Fibroblast of peridontal ligament (primary cell): ENCODE measurements at regions not wholly inside any gene's neighbourhood (a gene's known extent, or its start where the extent isn't known, plus 50 kb on each side); places are given as distances from the start of the nearest gene placed in this dataset.

ENCODE experiments used
- DNase-seq: peaks from one replicate; pipeline ENCODE4 v3.0.0-alpha.2; 2010; ENCODE audit errors: extremely low read depth

DNA sequence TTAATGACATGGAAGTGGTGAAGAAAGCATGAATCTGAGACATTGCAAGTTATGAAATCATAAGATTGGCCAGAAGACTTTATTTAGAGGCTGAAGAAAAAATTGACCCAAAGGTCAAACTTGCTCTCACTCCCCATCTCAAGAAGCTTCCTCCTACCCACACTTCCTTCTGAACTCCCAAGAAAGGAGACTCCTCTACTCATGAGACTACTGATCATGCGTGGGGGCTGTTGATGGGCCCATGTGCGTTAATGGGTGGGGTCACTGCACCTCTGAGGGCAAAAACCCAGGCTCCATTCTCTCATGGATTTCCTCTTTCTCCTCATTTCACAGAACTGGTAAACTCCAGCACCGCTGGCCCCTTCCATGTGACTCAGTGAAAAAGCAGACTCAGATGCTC is 470.6 kb upstream of the ARID1B start:
- no peak for DNase-seq

DNA sequence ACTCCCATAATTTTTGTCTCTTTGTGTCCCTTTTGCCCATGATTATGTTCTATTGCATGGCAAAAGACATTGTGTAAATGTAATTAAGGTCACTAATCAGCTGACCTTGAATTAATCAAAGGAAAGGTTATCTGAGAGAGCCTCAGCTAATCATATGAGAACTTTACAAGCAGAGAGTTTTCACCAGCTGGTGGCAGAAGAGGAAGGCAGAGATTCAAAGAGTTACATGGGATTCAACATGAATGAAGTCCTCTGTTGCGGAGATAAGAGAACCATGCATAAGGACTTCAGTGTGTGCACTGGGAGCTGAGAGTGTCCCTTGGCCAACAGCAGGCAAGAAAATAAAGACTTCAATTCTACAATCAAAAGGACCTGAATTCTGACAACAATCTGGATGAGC is 494.1 kb upstream of the ARID1B start:
- no peak for DNase-seq

DNA sequence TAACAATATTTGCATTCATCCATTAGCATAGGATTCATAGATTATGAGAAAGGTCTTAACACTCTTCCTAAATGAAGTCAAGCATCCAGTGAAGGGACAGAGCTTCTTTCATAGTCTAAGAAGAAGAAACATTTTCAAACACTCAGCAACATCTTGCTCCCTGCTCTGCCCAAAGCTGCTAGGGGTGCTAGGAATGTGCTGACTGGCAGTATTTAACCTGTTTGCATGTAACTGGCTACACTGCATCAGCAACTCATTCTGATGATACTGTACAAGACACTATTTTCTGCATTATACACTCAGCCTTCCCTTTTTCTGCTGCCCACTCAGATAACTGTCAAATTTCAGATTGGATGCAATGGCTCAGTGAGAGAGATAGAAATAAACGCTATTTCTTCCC is 495.1 kb upstream of the ARID1B start:
- no peak for DNase-seq

DNA sequence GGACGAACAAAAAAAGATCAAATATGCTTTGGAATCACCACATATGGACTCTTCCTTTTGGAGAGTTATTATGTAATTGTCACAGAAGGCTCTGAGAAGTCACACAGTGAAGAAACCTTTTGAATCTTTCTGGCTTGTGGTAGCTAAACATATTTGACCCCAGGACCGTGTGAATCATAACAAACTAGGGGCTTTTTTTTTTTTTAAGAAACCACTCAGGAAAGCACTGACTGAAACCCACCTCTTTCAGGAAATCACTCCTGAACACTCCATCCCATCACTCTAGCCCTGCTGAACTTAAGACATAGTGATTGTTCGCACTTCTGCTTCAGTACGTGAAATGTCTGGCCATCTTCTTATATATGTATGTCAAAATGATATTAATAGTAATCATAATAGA is 495.9 kb upstream of the ARID1B start:
- DNase-seq = no peak

DNA sequence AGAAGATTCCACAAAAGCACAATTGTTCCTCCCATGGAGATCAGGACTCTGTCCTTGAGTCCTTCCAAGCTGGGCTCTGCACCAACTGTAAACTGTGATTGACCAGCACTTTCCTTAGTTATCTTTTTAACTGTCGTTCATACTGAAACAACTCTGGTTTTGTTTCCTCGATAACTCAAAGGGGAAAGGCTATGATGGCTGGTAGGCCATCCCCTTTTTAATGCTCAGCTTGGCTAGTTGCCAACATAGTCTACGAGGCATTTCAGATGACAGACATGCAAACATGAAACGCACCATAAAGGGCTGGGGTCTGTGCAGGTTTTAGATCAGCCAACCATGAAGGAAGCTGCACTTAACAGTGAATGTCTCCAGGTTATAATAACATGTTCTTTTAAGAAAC is 497.1 kb upstream of the ARID1B start:
- DNase-seq = no peak

DNA sequence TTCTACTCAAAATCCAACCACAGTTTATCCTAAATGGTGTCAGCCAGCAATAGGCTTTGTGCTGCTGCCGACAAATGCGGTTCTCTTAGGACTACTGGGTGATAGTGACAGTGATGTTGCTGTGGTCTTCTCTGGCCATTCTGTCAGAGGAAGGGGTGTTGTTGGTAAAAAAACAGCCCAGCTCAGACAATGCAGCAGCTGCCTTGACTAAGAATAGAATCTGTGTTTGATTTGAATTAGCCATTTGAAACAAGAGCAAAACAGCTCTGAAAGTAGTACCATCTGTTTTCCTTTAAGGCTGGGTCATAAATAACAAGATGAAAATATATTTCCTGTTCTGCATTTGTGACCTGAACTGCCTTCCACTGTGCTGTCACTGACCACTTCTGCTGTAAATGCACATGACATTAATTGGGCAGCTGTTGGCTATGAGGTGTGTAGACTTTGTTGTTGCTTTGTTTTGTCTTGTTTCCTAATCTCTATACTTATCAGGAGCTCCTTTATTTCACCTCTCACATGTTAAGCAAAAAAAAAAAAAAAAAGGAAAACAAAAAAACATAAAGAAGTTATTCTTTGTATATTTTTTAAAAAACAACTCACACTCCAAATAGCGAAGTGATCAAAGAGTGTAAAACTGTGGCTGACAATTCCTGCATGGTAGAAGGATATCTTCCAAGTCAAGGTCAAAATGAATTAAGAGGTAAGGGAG is 497.8 kb upstream of the ARID1B start:
- no peak for DNase-seq

DNA sequence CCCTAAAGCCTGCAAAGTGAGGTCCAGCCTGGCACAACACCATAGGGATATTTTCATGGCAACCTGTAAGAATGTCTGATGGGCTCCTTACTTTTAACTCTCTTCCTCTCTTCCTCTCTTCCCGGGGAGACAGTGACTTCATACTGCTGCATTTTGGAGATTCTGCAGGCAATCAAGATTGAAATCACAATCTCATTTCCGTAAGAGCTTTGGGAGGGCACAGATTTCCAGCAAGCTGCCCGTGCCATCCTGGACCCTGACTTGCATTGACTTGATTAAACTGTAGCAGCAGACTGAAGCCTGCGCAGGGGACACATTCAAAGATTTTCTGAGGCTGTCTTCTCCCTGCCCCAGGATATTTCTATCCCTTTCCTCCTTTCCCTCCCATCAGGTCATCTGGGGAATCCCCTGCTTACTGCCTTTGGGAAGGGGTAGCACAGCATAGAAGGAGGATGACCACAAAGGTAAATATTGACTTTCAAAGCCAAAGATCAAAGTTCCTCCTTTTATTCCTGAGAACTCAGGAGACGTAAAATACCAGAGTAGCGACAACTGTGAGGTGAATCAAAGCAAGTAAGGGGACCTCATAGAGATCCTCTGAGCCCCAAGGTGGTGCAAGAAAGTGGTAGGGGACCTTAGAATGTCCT is 504.0 kb upstream of the ARID1B start:
- no peak for DNase-seq

DNA sequence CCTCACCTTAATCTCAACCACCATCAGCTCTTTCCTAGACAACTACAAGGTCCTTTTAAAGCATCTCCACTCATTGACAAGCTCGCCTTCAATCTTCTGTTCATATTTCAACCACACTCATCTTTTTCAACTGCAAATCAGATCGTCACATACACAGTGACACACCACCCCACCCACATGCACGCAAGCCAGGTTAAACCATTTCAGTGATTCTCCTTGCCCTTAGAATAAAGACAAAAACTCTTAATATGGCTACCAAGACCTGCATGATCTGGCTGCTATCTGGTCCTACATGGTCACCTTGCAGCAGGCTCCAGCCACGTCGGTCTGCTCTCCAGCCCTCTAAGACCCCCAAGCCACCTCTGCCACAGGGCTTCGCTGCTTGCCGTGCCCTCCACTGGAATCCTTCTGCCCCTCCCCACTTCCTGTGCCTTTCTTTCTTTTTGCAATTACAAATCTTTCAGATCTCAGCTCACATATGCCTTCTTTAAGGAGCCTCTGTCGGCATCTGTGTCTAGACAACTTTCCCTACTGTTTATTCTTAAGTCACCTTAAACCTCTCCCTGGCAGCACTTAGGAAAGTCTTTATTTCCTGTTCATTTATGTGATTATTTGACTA is 507.3 kb upstream of the ARID1B start:
- no peak for DNase-seq

DNA sequence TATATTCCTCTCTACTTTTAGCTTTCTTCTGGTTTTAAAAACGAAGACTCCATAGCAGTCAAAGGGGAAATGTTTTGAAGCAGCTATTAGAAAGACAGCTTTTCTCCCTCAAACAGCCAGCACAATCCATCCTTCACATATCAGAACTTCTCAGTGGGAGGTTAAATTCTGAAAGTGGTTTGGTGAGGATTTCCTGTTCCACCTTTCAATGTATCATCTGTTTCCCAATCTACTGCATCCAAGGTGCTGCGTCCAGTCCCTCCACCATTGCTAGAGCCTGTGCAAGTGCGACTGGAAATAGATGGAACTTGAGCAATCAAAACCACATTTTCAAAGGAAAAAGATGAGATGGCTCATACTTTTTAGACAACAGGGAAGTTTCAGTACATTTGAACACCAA is 508.3 kb upstream of the ARID1B start:
- DNase-seq = no peak

DNA sequence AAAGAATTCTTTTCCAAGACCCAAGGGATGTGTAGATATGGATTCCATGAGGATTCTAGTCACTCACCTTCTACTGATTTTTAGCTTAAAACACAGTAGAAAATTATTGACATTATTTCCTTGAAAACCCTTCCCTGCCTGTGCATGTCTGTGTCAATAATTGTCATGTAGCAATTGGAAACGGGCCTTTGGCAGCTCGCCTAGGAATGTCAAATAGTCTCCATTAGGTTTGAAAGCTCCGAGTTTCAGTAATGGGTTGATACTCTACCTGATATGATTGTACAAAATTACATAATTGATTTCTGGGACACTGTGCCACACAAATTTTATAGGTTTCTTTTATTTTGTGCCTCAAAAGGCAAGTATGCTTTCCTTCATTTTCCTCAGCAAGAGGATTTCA is 515.2 kb upstream of the ARID1B start:
- no peak for DNase-seq

DNA sequence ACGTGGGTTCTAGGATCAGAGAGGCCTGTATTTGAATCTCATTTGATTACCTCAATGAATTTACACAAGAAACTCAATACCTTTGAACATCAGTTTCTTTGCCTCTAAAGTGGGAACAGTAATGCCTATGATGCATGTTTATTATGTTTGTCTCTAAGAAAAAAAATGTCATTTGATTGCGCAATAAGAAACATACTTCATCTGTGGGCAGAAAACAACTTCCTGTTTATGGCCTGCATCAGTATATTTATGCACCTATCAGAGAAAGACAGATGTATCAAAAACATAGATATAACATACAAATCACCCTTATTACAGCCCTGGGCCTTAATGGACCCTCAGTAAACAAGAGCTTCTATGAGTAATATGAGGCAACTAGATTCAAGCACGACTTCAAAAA is 516.4 kb upstream of the ARID1B start:
- DNase-seq = no peak

DNA sequence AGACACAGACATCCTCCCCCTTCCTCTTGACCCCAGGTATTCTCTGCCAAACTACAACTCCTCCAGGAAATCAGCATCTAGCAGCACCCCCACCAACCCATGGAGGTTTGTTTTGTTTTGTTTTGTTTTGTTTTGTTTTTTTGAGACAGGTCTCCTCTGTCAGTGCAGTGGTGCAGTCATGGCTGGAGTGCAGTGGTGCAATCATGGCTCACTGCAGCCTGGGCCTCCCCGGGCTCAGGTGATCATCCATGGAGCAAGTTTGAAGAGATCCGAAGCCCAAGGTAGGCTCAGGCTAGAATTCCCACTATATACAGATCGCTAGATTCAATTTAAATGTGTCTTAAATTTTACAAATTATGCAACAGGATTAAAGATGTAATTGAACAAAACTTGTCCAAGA is 518.2 kb upstream of the ARID1B start:
- DNase-seq = no peak

DNA sequence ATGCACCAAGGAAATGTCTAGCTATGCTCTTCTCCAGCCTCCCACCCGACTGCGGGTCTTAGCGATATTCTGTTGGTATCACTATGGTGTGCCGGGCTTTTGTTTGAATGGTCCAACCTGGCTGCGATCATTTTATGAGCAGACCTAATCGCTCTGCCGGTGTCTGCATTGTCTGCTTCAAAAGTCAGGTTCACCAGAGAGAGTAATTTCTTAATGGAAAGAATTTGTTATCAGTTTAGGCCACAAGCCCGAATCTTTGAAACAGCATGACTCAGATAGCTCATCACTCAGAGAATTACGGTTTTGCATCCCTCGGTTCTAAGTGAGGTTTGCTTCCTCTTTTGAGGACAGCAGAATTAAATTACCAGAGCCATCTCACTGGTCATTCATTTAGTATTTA is 521.0 kb upstream of the ARID1B start:
- no peak for DNase-seq

DNA sequence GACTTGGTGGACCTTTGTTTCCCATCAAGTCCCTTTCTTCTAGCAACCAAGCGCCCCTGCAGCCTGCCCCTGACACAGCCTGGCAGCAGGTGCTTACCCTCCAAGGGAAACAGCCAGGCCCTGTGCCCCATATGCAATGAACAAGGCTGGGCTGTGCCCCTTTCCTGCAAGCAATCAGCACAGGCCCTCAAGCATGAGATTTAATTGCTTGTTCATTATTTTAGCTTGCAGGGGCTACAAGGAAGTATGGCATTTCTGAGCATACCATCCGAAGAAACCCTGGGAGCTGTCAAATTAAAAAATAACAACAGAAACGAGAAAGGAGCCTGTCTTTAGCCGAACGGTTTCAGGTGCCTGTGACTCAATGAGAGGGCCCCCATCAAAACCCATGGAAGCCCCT is 522.9 kb upstream of the ARID1B start:
- DNase-seq = no peak

DNA sequence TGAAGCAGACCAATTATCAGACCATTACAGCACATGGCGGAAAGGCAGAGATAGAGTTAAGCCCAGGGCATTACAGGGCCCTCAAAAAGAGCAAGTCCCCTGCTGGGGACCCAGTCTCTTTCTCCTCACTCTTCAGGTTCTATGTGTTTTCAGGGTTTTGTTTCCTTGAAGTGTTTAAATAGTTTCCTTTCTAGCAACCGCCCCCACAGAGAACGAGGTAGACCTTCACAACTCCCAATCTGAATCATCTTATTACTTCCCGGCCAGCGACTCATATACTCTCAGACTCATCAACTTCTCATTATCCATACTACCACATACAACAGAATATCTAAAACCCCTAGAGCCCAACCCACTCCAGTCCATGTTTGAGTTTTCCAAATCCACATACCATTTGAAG is 526.6 kb upstream of the ARID1B start:
- no peak for DNase-seq

DNA sequence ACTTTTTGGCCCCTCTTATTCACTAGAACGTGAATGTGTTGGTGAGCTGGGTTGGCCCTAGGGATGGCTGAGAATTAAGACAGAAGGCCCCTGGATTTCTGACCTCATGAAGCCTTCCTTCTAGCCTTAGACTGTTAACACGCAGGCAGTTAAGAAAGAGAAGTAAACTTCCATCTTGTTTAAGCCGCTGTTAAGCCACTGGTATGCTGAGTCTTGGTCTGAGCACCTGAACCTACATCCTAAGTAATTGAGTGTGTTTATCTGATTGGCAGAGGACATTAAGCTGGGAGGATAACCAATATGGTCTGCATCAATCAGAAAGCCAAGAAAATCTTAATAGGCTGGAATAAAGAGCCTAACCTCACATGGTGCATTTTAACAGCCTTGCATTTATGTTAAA is 535.0 kb upstream of the ARID1B start:
- no peak for DNase-seq

DNA sequence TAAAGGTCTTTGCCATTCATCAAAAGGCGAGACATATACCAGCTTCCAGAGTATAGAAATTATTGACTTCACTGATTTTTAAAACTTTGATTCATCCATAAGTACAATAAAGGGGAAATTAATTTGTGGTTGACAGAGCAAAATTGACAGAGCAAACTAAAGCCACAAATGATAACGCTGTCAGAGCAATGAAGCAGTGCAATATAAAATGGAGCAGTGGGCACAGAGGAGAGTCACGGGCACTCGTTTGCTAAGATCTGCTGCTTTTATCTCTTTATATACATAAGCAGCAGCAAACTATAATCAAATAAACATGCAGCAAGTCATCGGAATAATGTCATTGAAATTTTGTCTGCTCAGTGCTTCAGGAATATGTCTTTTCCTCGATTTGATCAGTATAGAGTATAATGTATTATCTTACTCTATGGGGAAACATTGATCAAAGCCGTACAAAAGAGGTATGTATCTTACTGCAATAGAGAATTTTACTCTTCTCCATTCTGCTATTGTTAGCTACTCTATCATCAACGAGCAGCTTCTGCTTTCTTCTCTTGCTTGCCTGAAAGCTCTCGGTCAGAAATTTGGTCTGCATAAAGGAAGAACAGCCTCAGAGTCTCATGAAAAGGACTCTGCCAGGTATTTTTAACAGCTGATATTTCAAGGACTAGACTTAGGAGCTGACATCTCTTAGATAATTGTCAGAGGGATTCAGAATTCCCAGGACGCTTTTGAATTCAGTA is 546.0 kb upstream of the ARID1B start:
- DNase-seq = no peak

DNA sequence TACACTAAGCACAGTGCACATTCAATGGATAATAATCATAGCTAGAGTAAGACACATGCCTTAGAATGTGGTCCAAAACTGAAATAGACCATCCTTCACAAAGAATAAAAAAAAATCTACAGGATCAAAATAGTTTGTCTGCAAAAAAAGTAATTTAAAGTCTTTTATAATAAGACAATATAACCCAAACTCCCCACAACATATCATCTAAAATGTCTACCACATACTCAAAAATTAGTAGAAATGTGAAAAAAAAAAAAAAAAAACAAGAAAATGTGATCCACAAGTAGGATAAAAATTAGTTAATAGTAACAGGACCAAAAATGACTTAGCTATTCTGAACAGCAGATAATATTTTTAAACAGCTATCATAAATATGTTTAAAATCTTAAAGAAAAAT is 557.2 kb upstream of the ARID1B start:
- DNase-seq = no peak

DNA sequence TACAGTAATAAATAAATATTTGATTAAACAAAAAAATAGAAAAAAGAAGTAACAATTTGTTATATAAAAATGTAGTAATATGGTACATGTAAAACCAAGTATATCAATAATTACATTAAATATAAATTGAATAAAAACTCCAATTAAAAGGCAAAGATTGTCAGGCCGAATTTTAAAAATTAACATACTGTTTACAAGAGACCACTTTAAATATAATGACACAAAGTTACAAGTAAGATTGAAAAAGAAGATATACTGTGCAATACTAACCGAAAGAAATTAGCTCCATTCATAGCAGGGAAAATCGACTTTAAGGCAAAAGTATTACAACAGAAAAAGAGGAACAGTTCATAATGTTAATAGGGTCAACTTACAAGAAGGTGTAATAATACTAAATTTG is 571.5 kb upstream of the ARID1B start:
- DNase-seq = no peak

DNA sequence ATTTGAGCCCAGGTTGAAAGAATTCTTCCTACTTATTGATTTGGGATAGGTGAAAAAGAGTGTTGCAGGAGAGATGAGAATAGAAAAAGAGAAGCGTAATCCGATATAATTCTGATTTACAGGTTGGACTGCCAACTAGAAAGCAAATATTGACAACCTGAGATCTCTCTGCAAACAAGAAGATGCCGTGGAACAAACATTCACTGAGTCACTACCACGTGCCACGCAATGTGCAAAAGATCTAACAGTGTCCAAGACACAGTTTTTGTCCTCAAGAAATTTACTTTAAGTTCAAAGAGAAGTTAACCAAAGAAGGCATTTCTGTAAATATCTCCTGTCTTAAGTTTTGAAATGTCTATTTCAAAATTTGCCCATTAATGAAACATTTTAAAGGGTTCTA is 578.0 kb upstream of the ARID1B start:
- DNase-seq = no peak

DNA sequence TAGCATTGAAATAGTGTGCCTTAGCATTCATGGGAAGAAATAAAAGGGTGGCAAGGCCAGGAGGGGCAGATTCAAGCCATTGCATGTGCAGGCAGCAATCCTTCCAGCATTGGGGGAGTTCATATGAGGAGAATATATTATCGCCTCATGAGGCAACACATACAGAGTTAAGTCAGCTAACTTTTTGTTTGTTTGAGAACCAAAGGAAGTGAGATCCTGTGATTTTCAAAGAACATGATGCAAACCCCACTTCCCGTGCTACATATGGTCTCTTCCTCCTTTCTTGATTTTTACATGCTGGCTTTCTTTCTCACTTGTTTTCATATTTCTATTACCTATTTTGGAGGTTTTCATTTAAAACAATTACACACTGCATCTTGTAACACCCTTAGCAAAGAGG is 579.7 kb upstream of the ARID1B start:
- DNase-seq = no peak

DNA sequence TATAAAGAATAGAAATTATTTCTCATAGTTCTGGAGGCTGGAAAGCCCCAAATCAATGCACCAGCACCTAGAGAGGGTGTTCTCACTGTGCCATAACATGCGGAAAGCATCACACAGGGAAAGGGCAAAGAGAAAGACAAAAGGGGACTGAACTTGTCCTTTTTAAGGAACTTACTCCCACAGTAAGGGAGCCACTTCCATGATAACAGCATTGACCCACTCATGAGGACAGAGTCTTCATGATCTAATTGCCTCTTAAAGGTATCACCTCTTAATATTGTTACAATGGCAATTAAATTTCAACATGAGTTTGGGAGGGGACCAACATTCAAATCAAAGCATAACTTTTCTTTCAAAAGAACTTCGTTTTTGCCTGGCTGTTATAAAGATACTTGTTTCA is 582.2 kb upstream of the ARID1B start:
- no peak for DNase-seq

DNA sequence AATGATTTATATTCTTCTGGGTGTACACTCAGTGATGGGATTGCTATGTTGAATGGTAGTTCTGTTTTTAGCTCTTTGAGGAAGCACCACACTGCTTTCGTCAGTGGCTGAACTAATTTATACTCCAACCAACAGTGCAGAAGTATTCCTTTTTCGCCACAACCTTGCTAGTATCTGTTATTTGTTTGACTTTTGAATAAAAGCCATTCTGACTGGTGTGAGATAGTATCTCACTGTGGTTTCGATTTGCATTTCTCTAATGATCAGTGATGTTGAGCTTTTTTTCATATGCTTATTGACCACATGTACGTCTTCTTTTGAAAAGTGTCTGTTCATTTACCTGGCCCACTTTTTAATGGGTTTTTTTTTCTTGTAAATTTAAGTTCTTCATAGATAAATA is 583.8 kb upstream of the ARID1B start:
- no peak for DNase-seq
